HG03521 (cell line): ENCODE measurements at regions not wholly inside any gene's neighbourhood (a gene's known extent, or its start where the extent isn't known, plus 50 kb on each side); places are given as distances from the start of the nearest gene placed in this dataset.

Experiments
- ATAC-seq: cut with Tn5 transposase; IDR thresholded peaks from one replicate; pipeline ENCODE4 v1.9.1; 2021; ENCODE audit warnings: mild to moderate bottlenecking, moderate library complexity; ENCODE audit not compliant: unreplicated experiment

GRCh38 chr7:108810756-108811385 is 241.2 kb downstream of the DNAJB9 start:
- no peak for ATAC-seq

GRCh38 chr7:108813251-108814014 is 243.8 kb downstream of the DNAJB9 start:
- ATAC-seq: no peak

- ATAC-seq: no peak
Measured at GRCh38 chr7:108815815-108816214, 246.1 kb downstream of the DNAJB9 start.

- no peak for ATAC-seq
Measured at GRCh38 chr7:108818742-108819141, 249.1 kb downstream of the DNAJB9 start.

- ATAC-seq: no peak
Measured at GRCh38 chr7:108824840-108825580, 255.3 kb downstream of the DNAJB9 start.

GRCh38 chr7:108825581-108825909 is 255.9 kb downstream of the DNAJB9 start:
- ATAC-seq: no peak

- no peak for ATAC-seq
Measured at GRCh38 chr7:108836256-108836655, 266.6 kb downstream of the DNAJB9 start.

GRCh38 chr7:108838198-108838597 is 268.5 kb downstream of the DNAJB9 start:
- no peak for ATAC-seq

GRCh38 chr7:108839076-108839475 is 269.4 kb downstream of the DNAJB9 start:
- ATAC-seq: no peak

GRCh38 chr7:108845951-108846350 is 276.3 kb downstream of the DNAJB9 start:
- ATAC-seq: no peak

- no peak for ATAC-seq
Measured at GRCh38 chr7:108846471-108846870, 276.8 kb downstream of the DNAJB9 start.

GRCh38 chr7:108848486-108848885 is 278.8 kb downstream of the DNAJB9 start:
- no peak for ATAC-seq

GRCh38 chr7:108860615-108861014 is 290.9 kb downstream of the DNAJB9 start:
- ATAC-seq: no peak

- no peak for ATAC-seq
Measured at GRCh38 chr7:108861071-108861470, 291.4 kb downstream of the DNAJB9 start.

GRCh38 chr7:108863227-108863848 is 293.7 kb downstream of the DNAJB9 start:
- ATAC-seq: no peak

GRCh38 chr7:108869070-108869469 is 299.4 kb downstream of the DNAJB9 start:
- ATAC-seq: no peak

- no peak for ATAC-seq
Measured at GRCh38 chr7:108875139-108875538, 305.5 kb downstream of the DNAJB9 start.

- no peak for ATAC-seq
Measured at GRCh38 chr7:108890862-108891261, 321.2 kb downstream of the DNAJB9 start.

- no peak for ATAC-seq
Measured at GRCh38 chr7:108908456-108908855, 338.8 kb downstream of the DNAJB9 start.

- ATAC-seq: no peak
Measured at GRCh38 chr7:108911016-108911415, 341.3 kb downstream of the DNAJB9 start.

- no peak for ATAC-seq
Measured at GRCh38 chr7:108920490-108920889, 350.8 kb downstream of the DNAJB9 start.
